ENCODE measurements at regions not wholly inside any gene's neighbourhood (a gene's known extent, or its start where the extent isn't known, plus 50 kb on each side); places are given as distances from the start of the nearest gene placed in this dataset.
"Not testable (repeated sequence)": the region's sequence is repeated elsewhere in the genome, so short reads cannot be mapped to it uniquely, and the experiment has no call there.

- not testable (repeated sequence) for DNase-seq (ENCODE audit: low spot score)
These were observed 165.9 kb upstream of the NPAP1 start for GRCh38 chr15:24509714-24510113.

GRCh38 chr15:24511598-24511997 is 164.0 kb upstream of the NPAP1 start:
- not testable (repeated sequence) for DNase-seq (ENCODE audit: low spot score)

- DNase-seq (ENCODE audit: low spot score): not testable (repeated sequence)
These were observed 156.8 kb upstream of the NPAP1 start for GRCh38 chr15:24518772-24519171.

- DNase-seq (ENCODE audit: low spot score): not testable (repeated sequence)
These were observed 144.3 kb upstream of the NPAP1 start for GRCh38 chr15:24531235-24531634.

- DNase-seq (ENCODE audit: low spot score): not testable (repeated sequence)
These were observed 141.5 kb upstream of the NPAP1 start for GRCh38 chr15:24534032-24534431.

- not testable (repeated sequence) for DNase-seq (ENCODE audit: low spot score)
These were observed 118.3 kb upstream of the NPAP1 start for GRCh38 chr15:24557281-24557680.

GRCh38 chr15:24607636-24608035 is 67.9 kb upstream of the NPAP1 start:
- DNase-seq (ENCODE audit: low spot score): no peak

GRCh38 chr15:24617646-24618045 is 57.9 kb upstream of the NPAP1 start:
- no peak for DNase-seq (ENCODE audit: low spot score)

- no peak for DNase-seq (ENCODE audit: low spot score)
These were observed 53.9 kb upstream of the NPAP1 start for GRCh38 chr15:24621630-24622215.

Data from germinal center (tissue), 1 donor.